ENCODE measurements at regions not wholly inside any gene's neighbourhood (a gene's known extent, or its start where the extent isn't known, plus 50 kb on each side); places are given as distances from the start of the nearest gene placed in this dataset.

GRCh38 chr10:57825015-57825414, 442.7 kb downstream of the IPMK start:
- TF ChIP-seq, protein P1, sequence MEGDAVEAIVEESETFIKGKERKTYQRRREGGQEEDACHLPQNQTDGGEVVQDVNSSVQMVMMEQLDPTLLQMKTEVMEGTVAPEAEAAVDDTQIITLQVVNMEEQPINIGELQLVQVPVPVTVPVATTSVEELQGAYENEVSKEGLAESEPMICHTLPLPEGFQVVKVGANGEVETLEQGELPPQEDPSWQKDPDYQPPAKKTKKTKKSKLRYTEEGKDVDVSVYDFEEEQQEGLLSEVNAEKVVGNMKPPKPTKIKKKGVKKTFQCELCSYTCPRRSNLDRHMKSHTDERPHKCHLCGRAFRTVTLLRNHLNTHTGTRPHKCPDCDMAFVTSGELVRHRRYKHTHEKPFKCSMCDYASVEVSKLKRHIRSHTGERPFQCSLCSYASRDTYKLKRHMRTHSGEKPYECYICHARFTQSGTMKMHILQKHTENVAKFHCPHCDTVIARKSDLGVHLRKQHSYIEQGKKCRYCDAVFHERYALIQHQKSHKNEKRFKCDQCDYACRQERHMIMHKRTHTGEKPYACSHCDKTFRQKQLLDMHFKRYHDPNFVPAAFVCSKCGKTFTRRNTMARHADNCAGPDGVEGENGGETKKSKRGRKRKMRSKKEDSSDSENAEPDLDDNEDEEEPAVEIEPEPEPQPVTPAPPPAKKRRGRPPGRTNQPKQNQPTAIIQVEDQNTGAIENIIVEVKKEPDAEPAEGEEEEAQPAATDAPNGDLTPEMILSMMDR (IDR thresholded peaks at IDR 0.05; ENCODE audit: poor library complexity): no peak
- TF ChIP-seq EZH2 (IDR thresholded peaks at IDR 0.05; ENCODE audit: borderline replicate concordance): no peak
- TF ChIP-seq EZH2phosphoT487 (IDR thresholded peaks at IDR 0.05; ENCODE audit: low read depth, severe bottlenecking, unreplicated experiment): no peak

Measured in hepatocyte (in vitro differentiated cells).